ENCODE measurements at regions not wholly inside any gene's neighbourhood (a gene's known extent, or its start where the extent isn't known, plus 50 kb on each side); places are given as distances from the start of the nearest gene placed in this dataset.

DNA sequence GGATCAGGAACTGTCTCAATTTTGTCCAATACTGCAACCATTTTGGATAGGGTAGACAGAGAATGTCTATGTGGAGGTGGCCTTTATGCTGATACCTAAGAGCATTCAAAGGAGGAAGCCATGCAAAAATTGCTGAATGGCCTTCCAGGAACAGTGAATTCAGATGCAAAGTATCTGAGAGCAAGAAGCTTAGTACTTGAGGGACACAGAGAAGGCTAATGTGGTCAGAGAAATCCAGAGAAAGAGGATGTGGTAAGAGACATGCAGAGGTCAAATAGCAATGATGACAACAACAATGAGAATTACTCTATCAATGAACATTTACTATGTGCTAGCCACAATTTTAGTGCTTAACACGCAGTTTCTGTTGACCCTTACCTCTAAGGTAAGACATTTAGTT is 785.6 kb upstream of the KLHL1 start:
- TF ChIP-seq, protein P1, sequence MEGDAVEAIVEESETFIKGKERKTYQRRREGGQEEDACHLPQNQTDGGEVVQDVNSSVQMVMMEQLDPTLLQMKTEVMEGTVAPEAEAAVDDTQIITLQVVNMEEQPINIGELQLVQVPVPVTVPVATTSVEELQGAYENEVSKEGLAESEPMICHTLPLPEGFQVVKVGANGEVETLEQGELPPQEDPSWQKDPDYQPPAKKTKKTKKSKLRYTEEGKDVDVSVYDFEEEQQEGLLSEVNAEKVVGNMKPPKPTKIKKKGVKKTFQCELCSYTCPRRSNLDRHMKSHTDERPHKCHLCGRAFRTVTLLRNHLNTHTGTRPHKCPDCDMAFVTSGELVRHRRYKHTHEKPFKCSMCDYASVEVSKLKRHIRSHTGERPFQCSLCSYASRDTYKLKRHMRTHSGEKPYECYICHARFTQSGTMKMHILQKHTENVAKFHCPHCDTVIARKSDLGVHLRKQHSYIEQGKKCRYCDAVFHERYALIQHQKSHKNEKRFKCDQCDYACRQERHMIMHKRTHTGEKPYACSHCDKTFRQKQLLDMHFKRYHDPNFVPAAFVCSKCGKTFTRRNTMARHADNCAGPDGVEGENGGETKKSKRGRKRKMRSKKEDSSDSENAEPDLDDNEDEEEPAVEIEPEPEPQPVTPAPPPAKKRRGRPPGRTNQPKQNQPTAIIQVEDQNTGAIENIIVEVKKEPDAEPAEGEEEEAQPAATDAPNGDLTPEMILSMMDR (IDR thresholded peaks at IDR 0.05; ENCODE audit: partially characterized antibody, unreplicated experiment): no peak
- Mint-ChIP-seq H3K27ac (ENCODE audit: unreplicated experiment) (no peak overlapping the region), H3K9me3 (ENCODE audit: unreplicated experiment) (no peaks in the 10 kb centered on the region), H3K4me1 (ENCODE audit: low read depth, unreplicated experiment) (peaks cover 4% of the 10 kb centered on the region), H3K36me3 (ENCODE audit: unreplicated experiment) (peaks cover under 1% of the 10 kb centered on the region), H3K4me3 (ENCODE audit: unreplicated experiment) (no peak overlapping the region), H3K27me3 (ENCODE audit: unreplicated experiment) (no peaks in the 10 kb centered on the region)
- no peak for DNase-seq

DNA sequence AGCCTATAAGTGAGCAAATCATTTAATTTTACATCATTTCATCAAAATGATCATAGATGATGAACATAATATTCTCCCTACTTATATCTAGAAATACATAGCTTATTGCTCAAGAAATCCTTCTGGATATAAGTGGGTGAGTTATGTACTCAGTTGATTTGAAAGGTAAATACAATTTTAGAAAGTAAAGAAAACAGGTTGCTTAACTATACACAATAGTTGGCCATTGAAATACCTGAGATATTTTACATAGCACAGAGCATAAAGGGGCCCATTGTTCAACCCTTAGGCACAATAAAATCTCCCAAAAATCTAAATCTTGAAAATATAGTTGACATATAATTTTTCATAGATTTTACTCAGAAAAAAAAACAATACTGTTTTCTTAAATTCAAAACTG is 782.0 kb upstream of the KLHL1 start:
- Mint-ChIP-seq H3K27me3 (ENCODE audit: unreplicated experiment) (no peaks in the 10 kb centered on the region), H3K27ac (ENCODE audit: unreplicated experiment) (no peak overlapping the region), H3K4me3 (ENCODE audit: unreplicated experiment) (no peak overlapping the region), H3K4me1 (ENCODE audit: low read depth, unreplicated experiment) (no peaks in the 10 kb centered on the region), H3K9me3 (ENCODE audit: unreplicated experiment) (peaks cover 1% of the 10 kb centered on the region), H3K36me3 (ENCODE audit: unreplicated experiment) (peaks cover 6% of the 10 kb centered on the region)
- no peak for DNase-seq
- TF ChIP-seq, protein P1 (IDR thresholded peaks at IDR 0.05; ENCODE audit: partially characterized antibody, unreplicated experiment): no peak

DNA sequence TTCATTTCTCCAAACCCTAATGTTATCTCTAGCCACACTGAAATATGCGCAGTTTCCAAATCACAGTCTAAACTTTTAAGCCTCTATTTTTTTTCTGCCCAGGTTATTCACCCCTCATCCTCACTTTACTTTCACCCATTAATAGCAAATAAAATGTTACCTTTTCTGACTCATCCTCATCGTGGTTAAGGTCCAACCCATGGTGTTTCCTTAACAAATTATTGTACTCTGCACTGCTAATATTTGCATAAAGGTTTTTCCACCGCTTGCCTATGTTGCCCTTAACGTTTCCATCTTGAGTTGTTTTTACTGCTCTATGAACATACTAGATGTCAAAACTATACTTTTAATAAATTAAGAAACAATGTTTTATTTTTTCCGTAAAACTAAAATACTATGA is 780.9 kb upstream of the KLHL1 start:
- Mint-ChIP-seq H3K27ac (ENCODE audit: unreplicated experiment) (no peak overlapping the region), H3K36me3 (ENCODE audit: unreplicated experiment) (peaks cover 7% of the 10 kb centered on the region), H3K4me1 (ENCODE audit: low read depth, unreplicated experiment) (no peaks in the 10 kb centered on the region), H3K4me3 (ENCODE audit: unreplicated experiment) (no peak overlapping the region), H3K27me3 (ENCODE audit: unreplicated experiment) (no peaks in the 10 kb centered on the region), H3K9me3 (ENCODE audit: unreplicated experiment) (peaks cover 1% of the 10 kb centered on the region)
- DNase-seq: no peak
- TF ChIP-seq, protein P1 (IDR thresholded peaks at IDR 0.05; ENCODE audit: partially characterized antibody, unreplicated experiment): no peak

DNA sequence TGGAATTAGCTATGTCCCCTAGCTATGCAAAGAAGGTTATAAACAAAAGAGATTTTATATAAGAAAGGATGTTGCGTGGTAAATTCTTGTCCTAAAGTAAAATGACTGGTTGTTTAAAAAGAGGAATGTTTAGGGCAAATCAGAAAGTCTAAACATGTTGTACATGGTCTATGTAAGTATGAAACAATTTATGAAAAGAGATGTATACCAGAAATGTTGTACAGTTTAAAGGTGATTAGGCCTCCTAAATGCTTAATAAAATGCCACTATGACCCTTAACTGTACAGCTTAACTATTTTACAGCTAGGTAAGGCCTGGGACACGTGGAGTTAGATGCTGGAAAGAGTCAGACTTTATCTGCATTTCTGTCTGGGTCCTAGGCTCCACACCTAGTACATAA is 775.9 kb upstream of the KLHL1 start:
- Mint-ChIP-seq H3K27me3 (ENCODE audit: unreplicated experiment) (no peaks in the 10 kb centered on the region), H3K4me1 (ENCODE audit: low read depth, unreplicated experiment) (no peaks in the 10 kb centered on the region), H3K9me3 (ENCODE audit: unreplicated experiment) (peaks cover 1% of the 10 kb centered on the region), H3K4me3 (ENCODE audit: unreplicated experiment) (no peak overlapping the region), H3K36me3 (ENCODE audit: unreplicated experiment) (peaks cover 15% of the 10 kb centered on the region), H3K27ac (ENCODE audit: unreplicated experiment) (no peak overlapping the region)
- no peak for DNase-seq
- TF ChIP-seq, protein P1 (IDR thresholded peaks at IDR 0.05; ENCODE audit: partially characterized antibody, unreplicated experiment): no peak

DNA sequence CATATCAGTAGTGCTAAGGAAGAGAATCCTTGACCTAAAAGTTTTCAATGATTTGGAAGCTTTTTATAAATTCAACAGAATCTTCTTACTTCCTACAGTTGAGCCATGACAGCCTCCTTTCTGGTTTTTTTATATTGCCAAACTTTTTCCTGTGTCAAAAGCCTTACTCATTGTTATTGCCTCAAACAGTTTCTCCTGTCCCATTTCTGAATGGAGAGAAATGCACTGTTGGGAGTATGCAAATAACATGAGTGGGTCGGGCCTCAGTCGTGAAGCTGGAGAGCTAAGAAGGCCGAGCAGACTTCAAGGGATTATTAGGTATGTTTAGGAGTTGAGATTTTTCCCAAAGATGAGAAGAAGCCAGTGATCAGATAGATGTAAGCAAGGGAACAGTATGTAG is 766.4 kb upstream of the KLHL1 start:
- Mint-ChIP-seq H3K9me3 (ENCODE audit: unreplicated experiment) (no peaks in the 10 kb centered on the region), H3K27ac (ENCODE audit: unreplicated experiment) (no peak overlapping the region), H3K27me3 (ENCODE audit: unreplicated experiment) (no peaks in the 10 kb centered on the region), H3K4me3 (ENCODE audit: unreplicated experiment) (no peak overlapping the region), H3K36me3 (ENCODE audit: unreplicated experiment) (no peaks in the 10 kb centered on the region), H3K4me1 (ENCODE audit: low read depth, unreplicated experiment) (no peaks in the 10 kb centered on the region)
- TF ChIP-seq, protein P1 (IDR thresholded peaks at IDR 0.05; ENCODE audit: partially characterized antibody, unreplicated experiment): no peak
- no peak for DNase-seq
